ENCODE measurements at regions not wholly inside any gene's neighbourhood (a gene's known extent, or its start where the extent isn't known, plus 50 kb on each side); places are given as distances from the start of the nearest gene placed in this dataset.

DNA sequence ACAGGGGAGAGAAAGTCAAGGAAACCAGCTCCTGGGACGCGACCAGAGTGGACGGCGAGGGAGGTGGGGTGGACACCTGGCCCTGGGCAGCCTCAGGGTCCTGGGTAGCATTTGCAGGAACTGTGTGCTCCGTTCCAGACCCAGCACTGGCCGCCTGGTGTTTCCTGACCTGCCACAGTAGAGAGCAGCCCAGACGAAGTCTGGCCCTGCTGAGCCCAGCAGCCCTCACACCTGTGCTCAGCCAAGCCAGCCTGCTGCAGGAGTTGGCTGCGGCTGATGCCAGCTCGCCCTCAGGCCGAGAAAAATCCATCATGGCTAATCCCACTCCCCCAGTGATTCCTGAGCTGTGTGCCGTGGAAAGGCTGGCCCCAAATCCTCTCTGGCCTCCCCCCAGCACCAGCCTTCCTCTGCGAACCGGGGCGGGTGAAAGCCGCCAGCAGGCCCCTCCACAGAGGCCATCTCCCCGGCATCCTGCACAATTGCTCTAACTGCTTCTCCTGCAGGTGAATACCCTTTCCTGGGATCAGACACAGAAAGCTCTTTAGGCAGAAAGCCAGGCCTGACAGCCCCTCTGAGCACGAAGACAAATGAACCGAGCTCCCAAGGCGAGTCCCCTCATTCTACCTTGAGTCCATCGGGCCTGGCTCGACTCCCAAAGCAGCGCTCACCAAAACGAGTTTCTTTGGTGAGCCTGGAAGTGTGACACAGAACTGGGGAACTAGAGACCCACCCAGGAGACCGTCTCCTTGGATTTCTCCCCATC, 88.6 kb downstream of the RTL6 start:
- TF ChIP-seq CTCF (IDR thresholded peaks at IDR 0.05; ENCODE audit: borderline replicate concordance, extremely low read depth, low read length, poor library complexity, severe bottlenecking), result no peak
- TF ChIP-seq EZH2 (IDR thresholded peaks at IDR 0.05; ENCODE audit: borderline replicate concordance, low read depth, low read length, severe bottlenecking), result no peak
